Activated CD4-positive, alpha-beta T cell treated with anti-CD3 and anti-CD28 coated beads, Interleukin-2, amount 50 U/mL, for 48 hours (primary cell): ENCODE measurements at regions not wholly inside any gene's neighbourhood (a gene's known extent, or its start where the extent isn't known, plus 50 kb on each side); places are given as distances from the start of the nearest gene placed in this dataset.
"Not testable (repeated sequence)": the region's sequence is repeated elsewhere in the genome, so short reads cannot be mapped to it uniquely, and the experiment has no call there.

Experiments used
- DNase-seq, 2 experiments: peaks; one replicate each; pipeline ENCODE4 v3.0.0-alpha.2; 2020

DNA sequence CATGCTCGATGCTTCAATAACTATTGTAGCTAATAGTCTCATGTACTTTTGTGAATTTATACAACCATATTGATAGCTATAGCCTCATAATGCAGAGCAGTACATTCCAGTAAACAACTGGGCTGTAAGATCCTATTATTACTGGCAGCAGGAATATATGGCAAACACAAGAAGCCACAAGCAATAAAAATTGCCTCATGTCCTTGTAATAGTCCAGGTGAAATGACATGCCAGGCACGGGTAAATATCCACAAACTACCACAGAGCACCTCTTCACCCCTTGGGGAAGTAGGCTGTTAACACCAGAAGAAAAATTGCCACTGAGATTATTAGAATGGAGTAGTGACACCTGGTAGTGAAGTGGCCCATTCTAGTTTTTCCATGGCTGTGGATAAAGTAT is 158.3 kb downstream of the MTX2 start:
- no peak for DNase-seq

DNA sequence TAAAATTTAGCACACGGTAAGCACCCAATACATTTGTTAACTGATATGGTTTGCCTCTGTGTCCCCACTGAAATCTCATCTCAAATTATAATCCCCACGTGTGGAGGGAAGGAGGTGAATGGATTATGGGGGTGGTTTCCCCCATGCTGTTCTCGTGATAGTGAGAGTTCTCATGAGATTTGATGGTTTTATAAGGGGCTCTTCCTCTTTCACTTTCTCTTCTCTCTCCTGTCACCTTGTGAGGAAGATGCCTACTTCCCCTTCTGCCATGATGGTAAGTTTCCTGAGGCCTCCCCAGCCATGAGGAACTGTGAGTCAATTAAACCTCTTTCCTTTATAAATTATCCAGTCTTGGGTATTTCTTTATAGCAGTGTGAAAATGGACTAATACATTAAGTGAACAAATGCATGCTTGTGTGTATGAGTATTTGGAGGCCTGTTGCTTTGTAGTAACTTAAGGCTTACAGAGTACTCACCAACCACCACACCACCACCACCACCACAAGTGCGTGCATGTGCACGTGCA is 159.8 kb downstream of the MTX2 start:
- not testable (repeated sequence) for DNase-seq

DNA sequence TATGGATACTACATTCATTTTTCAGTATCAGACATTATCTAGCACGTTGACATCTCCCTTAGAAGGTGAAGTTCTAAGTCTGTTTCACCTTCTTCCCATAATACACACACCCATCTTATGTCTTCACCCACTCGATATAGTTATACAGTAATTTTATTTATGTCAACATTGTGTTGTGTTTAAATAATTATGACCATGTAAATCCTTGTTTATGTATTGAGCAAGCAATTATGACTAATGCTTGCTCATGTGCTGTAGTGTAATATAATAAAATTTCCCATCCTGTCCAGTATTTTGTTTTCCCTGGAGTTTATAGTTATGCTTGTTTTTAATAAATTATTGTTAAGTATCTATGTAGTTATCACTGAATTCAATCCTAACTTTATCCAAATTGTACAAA is 163.2 kb downstream of the MTX2 start:
- DNase-seq, result no peak

DNA sequence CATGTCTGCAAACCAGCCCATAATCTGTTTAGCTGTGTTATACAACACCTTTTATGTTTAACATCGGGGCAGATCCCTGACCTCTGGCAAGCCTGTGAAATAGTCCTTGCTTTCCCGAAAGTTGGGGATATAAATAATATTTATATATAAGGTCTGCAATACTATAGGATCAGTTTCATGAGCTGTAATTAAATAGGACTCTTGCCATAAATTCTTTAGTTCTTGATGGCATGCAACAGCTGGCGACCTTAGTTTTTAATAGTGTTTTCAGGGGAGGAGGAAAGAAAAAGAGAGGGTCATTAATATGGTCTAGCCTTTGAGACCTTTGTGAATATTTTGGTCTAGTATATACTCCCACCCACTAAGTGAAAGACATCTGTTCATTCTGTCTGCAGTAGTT is 166.5 kb downstream of the MTX2 start:
- DNase-seq, result no peak

DNA sequence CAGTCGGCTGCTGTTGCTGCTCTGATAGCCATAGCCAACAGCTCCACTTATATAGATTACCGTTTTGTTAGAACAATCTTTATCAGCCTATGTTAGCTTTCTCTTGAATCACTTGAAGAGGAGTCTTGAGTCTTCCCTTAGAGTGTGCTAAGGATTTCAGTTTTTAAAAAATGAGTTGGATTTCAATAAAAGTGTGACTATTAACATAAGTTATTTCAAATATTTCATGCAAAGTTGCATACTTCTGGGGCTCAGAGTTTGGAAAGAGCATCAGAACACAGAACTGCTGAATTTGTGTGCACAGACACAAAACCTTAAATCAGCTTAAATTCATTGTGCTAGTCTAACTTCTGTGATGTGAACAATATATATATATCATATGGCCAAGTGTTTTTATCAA is 174.7 kb downstream of the MTX2 start:
- DNase-seq, result no peak

DNA sequence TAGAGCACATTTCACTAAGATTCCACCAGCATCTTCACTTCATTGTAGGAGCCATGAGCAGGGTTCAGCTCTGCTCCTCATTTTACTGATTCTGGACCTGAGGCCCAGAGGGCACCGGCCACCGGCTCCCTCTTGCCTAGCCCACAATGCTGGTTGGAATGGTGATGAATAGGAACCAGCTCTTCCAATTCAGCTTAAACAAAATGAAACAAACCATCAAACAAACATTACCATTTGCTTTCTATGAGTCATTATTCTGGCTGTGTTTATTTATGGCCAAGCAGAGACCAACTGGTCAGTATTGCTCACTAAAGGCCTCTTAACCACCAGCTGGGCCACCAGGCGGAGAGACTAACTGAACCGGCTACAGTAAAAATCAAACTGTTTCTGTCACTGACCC is 176.7 kb downstream of the MTX2 start:
- no peak for DNase-seq

DNA sequence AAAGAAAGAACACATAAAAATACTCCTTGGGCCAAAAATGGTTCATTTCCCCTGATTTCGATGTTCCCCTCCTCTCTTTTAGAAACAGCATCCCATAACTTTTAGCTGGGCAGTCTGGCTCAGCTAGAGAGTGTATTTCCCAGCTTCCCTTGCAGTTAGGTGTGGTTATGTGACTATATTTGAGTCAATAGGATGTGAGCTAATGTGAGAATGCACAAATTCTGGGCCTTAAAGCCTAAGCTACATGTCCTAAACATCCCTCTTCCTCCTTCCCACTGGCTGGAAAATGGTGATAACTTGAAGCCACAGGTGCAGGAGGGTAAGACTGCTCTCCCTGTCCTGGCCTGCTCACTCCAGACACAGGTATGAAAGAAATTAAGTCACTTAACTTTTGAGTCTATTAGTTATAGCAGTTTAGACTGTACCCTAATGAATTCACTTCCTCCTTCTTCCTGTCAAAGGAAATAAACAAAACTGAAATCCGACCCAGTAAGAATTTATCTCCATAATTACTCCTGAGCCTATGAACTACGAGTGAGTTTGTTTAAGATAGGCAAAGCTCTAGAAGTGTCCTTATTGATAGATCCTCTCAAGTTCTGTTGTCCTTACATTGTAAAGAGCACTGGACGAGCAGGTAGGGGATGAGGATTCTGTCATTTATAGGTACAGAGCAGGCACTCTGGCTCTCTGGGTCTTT is 177.6 kb downstream of the MTX2 start:
- DNase-seq, result no peak

DNA sequence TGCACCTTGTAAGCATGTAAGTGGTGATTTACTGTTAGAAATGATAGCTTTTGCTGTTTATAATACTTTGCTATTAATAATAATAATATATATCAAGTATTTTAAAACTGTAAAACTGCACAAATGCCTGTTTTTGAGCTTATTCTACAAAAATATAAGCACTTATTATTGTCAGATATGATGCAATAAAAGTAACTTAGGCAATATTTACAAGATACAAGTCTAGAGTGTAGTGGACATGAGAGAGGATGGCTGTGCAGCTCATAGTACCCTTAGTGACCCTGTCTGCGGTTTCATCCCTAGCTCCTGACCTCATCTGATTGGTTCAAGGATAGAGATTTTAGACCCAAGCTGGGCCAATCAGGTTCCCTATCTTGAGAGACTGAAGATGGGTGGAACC is 178.4 kb downstream of the MTX2 start:
- DNase-seq, result no peak

DNA sequence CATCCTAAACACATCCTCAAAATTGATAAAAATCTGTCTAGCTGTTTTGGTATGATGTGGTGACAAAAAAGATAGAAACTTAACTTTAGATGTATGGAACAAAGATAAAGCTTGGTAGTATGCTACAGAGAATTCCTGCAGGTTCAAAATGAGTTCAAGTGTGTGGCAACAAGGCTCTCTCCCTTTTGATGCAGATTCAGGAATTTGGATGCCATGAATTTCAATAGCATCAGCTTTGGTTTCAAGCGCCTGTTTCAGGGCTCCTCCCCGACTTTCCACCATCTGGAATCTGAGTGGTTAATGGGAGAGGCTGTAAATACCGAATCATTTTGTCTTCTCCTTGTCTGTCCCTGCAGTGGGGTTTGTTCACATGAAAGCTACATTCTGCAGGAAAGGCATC is 180.6 kb downstream of the MTX2 start:
- DNase-seq, result no peak

DNA sequence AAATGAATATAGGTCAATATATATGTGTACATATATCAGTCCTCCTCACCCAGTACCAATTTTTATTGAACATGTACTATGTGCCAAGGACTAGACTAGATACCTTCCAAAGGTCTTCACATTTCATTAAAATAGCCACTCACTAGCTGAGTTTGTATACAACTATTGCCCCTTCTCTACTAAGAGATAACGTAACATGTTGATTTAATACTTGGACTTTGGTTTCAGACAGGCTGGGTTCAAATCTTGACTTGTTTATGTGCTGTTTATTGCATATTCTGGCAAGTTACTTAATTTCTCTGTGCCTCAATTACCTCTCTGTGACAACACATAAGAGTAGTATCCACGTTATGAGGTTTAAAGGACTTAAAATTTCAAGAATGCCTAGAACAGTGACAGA is 184.5 kb downstream of the MTX2 start:
- no peak for DNase-seq

DNA sequence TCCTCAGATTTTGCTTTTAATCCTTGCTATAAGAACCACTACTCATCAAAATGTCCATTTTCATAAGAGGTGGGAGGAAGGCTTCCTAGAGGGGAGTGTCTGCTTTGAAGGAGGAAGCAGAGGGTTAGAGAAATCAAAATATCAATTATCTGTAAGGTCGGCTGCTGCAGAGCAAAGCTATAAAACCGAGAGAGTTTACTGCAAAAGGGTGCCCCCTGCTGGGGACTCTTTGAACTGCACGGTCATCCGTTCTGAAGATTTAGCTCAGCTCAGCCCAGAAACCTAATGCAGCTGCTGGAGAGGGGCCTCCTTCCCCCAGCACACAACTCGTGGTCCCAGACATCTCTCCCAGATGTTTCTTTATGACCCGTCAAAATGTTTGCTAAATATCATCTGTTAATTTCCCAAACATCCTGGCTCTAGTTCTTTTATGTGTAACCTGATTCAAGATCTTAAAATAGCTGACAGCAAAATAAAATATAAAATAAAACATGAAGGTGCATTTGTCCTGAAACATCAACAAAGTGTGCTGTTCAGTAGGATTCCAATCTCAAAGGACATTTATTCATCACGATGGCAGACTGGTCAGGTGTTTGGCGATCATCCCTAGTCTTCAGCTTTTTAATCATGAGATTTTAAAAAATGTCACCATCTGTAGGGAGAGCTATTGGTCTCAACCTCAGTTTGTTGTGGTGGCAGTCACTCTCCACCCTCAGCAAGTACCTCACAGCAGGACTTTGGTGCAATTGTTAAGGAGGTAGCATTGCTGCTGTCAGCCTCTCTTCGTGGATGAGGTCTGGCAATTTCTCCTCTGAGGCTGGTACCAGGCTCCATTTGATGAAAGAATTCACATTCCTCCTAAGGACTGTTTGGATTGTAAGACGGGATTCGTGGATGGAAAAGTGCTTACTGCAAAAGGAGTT is 185.9 kb downstream of the MTX2 start:
- DNase-seq, result peak; percentile 87 to 90

DNA sequence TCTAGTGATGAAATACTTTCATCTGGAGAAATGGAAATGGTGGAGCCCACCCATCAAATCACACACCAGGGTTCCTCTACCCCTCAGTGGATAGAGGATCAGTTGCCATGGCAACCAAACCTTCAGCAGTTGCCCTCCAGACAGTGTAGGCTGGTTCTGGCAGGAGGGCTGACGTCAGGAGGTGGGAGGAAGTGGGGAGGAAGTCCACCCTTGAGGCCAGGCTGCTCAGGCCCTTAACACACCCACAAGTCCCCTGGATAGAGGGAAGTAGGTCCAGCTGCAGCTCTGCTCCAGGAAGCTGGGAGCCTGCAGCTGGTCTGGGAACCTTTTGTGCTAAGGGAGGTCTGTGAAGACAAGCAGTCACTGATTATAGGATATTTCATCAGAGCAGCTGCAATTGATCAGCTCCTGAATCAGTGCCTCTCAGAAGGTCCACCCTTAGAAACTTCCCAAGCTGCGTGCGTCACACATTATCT is 186.6 kb downstream of the MTX2 start:
- DNase-seq, result no peak

DNA sequence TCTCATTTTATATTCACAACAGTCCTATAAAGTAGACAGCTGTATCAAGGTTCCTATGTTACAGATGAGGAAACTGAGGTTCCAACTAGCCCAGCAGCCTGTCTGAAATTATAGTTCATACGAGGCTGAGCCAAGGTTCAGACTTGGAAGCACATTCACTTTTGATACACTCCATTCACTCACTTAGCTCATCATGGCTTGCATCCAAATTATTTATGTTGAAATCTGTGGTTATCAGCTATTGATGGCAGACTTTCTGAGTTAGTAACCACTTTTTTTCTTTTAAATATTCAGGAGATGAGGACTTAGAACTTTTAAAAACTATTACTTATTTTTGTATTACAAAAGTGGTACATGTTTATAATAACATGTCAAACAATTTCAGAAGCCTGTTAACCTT is 188.2 kb downstream of the MTX2 start:
- DNase-seq, result no peak

DNA sequence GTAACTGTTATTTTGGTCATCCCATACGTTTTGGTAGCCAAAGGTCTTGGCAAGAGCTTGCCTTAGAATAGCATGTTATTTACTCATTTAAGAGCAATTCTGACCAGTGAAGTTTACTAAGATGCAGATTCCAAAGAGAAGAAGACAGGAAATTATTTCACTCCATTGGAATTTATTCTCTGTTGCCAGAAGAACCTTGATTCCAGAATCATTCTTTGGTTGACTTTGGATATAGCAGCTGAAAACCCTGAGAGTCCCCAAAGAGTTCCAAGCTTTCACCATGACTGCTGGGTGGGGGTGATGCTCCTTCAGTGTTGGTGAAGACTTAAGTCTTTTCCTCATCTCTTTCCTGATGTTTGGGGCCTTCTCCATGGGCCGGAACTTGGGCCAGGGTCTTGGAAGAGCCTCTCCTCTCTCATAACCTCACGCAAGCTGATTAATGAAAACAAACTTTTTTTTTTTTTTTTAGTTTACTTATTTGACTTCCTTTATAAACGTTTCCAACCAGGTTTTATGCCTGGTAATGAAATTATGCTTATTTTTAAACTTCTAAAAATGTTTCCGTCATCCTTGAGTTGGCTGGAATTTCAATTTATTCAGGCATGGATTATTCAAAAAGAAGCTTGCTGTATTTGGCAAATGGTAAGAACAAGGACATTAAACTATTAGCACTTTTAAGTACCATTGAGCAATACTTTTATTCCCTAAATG is 192.0 kb downstream of the MTX2 start:
- no peak for DNase-seq

DNA sequence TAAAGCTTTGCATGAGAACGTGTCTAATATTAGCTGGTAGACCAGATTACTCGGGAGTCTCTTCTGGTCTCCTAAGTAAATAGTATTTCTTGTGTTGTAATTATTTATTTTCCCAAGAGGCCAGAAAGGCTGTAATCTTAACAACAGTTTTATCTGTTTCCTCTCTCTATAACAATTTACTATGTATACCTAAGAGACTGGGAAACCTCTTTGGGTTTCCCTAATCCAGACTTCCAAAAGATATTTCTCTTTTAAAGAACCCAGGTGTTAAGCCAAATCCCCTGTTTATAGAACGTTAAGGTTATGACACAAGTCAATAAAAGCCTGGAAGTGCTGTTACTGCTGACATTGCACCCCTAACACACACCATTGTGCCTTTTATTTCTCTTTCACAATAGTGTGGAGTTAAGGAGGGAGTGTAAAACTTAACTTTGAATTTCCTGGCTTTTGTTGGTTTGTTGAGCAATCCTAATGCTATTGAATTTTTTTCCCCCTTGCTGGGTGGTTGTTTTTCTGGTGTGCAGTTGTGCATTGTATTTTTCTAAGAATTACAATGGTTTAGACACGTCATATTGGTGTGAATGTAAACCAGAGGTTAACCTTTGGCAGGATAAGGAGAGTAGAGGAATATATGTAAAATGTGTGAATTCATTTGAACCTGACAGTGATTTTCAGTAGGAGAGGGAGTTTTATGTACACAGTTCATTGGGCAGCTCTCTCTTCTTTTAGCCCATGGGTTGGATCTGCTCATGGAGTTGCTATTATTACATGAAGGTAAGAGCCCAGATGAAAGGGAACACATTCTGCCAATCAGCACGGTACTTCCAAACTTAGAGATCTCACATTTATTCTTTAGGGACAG is 192.8 kb downstream of the MTX2 start:
- no peak for DNase-seq

DNA sequence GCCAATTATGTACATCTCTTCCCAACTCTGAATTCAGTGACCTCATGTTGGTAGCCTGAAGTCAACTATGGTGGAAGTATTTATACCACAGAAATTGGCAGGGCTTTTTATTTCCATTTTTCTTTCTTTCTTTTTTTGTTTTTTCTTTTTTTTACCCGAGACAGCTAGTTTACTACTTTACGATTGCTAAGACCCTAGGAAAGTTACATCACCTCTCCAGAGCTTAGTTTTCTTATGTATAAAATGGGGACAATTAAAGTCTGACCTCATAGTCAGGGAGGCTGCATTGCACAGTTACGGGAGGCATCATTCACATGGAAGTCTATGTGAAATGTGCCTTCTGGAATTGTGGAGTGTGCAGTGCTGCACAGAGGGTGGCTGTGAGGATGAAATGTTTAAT is 194.3 kb downstream of the MTX2 start:
- DNase-seq, result no peak

DNA sequence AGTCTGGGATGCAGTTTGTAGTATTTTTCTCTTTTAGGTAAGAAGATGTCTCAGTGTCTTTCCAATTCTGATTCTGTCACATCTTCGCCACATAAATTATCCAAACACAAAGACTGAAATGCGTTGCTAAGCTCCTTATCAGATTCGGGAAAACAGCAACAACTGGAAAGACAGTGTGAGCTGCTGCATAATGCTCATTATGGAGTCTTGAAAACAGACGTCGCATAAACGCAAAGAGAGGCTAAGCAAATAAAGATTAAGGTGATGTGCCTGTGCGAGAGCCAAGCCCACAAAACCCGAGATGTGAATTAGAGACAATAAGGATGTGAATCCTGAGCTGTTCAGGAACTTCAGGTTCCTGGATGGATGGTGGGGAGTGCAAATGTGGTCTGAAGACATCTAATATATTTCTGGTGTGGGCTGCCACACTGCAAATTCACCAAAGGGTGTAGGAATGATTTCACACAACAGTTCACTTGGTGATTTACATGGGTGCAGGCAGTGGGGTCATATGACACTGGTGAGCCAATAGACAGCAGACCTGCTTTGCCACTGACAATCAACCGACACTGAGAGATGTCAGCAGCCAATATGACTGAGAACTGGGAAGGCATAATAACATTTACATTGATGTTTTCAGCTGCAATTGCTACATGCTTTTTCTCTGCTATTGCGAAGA is 195.8 kb downstream of the MTX2 start:
- DNase-seq, result no peak

DNA sequence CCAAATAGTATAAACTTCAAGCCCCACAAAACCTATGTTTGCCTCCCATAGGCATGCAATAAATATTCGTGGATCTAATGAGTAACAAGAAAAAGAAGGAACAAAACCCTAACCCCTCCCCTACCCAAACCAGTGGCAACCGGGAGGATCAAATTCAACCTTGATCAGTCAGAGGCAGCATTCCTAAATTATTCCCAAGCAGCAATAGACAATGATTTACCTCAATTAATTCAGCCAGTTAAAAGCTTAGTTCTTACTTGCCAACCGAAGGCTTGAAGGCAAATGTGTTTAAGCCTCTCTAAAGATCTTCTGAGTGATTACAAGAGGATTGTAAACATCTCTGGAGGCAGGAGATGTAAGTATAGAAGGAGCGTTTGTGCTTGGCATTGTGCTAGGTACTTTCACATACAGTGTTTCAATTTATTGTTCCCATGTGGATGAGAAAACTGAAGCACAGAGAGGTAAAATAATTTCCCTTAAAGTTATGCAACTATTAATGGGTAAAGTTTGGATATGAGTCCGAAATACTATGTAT is 197.7 kb downstream of the MTX2 start:
- no peak for DNase-seq

DNA sequence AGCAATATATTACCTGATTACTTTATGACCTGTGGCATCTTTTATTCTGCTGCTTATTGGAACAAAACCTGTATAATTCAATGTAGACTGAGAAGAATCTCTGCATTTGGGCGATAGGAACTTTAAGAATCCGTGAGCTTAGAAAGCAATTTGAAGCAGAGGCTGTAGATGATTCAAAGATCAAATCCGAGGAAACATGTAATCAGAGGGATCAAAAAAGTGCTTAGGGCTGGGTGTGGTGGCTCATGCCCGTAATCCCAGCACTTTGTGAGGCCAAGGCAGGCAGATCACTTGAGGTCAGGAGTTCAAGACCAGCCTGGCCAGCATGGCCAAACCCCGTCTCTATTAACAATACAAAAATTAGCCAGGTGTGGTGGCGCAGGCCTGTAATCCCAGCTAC is 198.4 kb downstream of the MTX2 start:
- no peak for DNase-seq

DNA sequence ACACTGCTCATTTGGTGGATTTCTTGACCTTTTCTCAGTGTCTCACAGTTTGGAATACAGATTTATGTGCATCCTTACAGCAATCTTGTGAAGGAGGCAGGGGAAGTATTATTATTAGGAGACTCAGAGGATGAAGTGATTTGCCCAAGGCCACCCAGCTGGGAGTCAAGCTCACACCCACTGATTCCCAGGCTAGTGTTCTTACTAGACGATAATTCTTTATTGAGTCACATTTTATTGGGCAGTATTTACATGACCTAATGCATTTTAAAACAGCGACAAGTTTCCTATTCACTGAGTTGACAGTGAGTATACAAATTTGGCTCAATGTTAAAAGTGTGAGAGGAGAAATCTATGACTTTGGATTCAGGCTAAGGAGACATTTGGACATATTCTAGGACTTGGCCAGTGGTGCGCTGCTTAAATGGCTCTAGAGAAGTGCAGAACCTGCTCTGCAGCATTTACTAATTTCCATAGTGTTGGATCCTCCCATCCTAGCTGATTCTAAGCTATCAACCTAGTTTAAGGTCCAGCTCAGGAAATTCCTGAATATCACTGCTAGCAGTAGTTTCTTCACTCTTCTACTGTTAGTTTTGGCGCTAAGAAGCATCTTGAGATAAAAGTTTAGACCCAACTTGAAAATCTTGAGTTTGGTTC is 199.3 kb downstream of the MTX2 start:
- no peak for DNase-seq

DNA sequence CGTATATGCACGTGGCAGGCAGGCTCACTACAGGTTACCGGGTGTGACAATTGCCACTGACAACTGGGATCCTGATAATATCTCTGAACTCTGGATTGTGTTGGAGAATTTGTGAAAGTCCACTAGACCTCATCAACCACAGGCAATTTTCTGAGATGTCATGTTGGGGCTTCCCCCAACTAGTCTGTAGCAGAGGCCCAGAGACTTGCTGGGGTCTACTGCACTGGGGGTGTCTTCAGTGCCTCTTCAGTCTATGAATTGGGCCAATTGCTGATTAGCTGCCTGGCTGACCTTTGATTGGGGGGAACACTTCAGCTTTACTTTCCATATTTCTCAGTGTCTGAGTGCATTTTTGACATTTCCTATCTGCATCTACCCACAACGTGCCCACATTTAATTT is 201.5 kb downstream of the MTX2 start:
- no peak for DNase-seq
